Liver (tissue), 3 donors: ENCODE measurements at regions not wholly inside any gene's neighbourhood (a gene's known extent, or its start where the extent isn't known, plus 50 kb on each side); places are given as distances from the start of the nearest gene placed in this dataset.

Experiments
- ATF3 ChIP-seq: IDR thresholded peaks from 2 replicates; pipeline ENCODE4 v1.6.1; 2016; ENCODE audit warnings: antibody characterized with exemption
- CTCF ChIP-seq: fragments of 150-350 bp; IDR thresholded peaks from 2 replicates; pipeline ENCODE4 v1.5.1; 2017; ENCODE audit warnings: improper control_type of control experiment, low read depth, low read length; ENCODE audit not compliant: missing input control
- EGR1 ChIP-seq, 2 donors: IDR thresholded peaks; 2 replicates each; pipeline ENCODE4 v1.6.1; 2016 to 2018; ENCODE audit warnings: antibody characterized with exemption in 2 of 2, low read depth in 2 of 2
- RAD21 ChIP-seq, 2 donors: IDR thresholded peaks; 2 replicates each; pipeline ENCODE4 v1.6.1; 2016; ENCODE audit warnings: antibody characterized with exemption in 2 of 2, mild to moderate bottlenecking in 2 of 2
- REST ChIP-seq: IDR thresholded peaks from 2 replicates; pipeline ENCODE4 v1.6.1; 2016; ENCODE audit warnings: antibody characterized with exemption, mild to moderate bottlenecking
- YY1 ChIP-seq: IDR thresholded peaks from 2 replicates; pipeline ENCODE4 v1.6.1; 2016; ENCODE audit warnings: antibody characterized with exemption, mild to moderate bottlenecking
- donor health status: healthy.
- donor health status: healthy.

- TF ChIP-seq CTCF (no peak), REST (no peak), ATF3 (no peak), EGR1 (IDR thresholded peaks at IDR 0.05; ENCODE audit: low read depth in 2 of 2) (no peak), YY1 (no peak), RAD21 (IDR thresholded peaks at IDR 0.05) (no peak)
Observed at GRCh38 chr2:59012971-59013370, 771.8 kb upstream of the FANCL start.
